ENCODE measurements at regions not wholly inside any gene's neighbourhood (a gene's known extent, or its start where the extent isn't known, plus 50 kb on each side); places are given as distances from the start of the nearest gene placed in this dataset.

DNA sequence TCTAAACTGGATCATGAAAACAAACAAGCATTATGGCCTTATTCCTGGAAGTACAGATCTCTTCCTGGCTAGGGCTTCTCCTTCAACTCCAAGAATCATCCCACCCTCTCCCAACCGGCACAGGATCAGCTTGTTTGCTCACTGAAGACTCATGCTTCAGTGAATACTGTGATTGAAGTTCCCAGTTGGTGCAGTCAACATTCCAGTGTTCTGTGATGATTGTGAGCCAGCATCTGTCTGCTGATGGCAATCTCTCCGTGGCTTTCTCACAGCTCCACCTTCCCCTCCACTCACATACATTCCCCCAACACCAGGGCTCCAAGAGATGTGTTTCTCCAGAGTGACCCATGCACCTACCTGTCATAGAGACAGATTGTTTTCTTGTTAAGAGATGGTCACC is 421.3 kb upstream of the BTBD3 start:
- TF ChIP-seq, protein P1, sequence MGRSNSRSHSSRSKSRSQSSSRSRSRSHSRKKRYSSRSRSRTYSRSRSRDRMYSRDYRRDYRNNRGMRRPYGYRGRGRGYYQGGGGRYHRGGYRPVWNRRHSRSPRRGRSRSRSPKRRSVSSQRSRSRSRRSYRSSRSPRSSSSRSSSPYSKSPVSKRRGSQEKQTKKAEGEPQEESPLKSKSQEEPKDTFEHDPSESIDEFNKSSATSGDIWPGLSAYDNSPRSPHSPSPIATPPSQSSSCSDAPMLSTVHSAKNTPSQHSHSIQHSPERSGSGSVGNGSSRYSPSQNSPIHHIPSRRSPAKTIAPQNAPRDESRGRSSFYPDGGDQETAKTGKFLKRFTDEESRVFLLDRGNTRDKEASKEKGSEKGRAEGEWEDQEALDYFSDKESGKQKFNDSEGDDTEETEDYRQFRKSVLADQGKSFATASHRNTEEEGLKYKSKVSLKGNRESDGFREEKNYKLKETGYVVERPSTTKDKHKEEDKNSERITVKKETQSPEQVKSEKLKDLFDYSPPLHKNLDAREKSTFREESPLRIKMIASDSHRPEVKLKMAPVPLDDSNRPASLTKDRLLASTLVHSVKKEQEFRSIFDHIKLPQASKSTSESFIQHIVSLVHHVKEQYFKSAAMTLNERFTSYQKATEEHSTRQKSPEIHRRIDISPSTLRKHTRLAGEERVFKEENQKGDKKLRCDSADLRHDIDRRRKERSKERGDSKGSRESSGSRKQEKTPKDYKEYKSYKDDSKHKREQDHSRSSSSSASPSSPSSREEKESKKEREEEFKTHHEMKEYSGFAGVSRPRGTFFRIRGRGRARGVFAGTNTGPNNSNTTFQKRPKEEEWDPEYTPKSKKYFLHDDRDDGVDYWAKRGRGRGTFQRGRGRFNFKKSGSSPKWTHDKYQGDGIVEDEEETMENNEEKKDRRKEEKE (IDR thresholded peaks at IDR 0.05), result no peak
- TF ChIP-seq, protein P2, sequence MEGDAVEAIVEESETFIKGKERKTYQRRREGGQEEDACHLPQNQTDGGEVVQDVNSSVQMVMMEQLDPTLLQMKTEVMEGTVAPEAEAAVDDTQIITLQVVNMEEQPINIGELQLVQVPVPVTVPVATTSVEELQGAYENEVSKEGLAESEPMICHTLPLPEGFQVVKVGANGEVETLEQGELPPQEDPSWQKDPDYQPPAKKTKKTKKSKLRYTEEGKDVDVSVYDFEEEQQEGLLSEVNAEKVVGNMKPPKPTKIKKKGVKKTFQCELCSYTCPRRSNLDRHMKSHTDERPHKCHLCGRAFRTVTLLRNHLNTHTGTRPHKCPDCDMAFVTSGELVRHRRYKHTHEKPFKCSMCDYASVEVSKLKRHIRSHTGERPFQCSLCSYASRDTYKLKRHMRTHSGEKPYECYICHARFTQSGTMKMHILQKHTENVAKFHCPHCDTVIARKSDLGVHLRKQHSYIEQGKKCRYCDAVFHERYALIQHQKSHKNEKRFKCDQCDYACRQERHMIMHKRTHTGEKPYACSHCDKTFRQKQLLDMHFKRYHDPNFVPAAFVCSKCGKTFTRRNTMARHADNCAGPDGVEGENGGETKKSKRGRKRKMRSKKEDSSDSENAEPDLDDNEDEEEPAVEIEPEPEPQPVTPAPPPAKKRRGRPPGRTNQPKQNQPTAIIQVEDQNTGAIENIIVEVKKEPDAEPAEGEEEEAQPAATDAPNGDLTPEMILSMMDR (IDR thresholded peaks at IDR 0.05 in 2 of 3, conservative IDR thresholded peaks at IDR 0.05 in 1 of 3; ENCODE audit: control insufficient read depth in 2 of 3, extremely low read depth in 1 of 3, insufficient read depth in 1 of 3, low read depth in 3 of 3, low read length in 3 of 3), result no peak
- TF ChIP-seq BACH1 (IDR thresholded peaks at IDR 0.05; ENCODE audit: borderline replicate concordance) (no peak), ATF3 (IDR thresholded peaks at IDR 0.05; ENCODE audit: borderline replicate concordance, extremely low read depth, low read depth, low read length) (no peak), JUNB (IDR thresholded peaks at IDR 0.05) (no peak), MAX (IDR thresholded peaks at IDR 0.05; ENCODE audit: low read depth, low read length) (no peak), EP300 (IDR thresholded peaks at IDR 0.05; ENCODE audit: borderline replicate concordance in 1 of 2, control insufficient read depth in 1 of 2, low read depth in 2 of 2, low read length in 2 of 2) (no peak), HDGF (IDR thresholded peaks at IDR 0.05) (no peak)

Measured in GM12878 (cell line).